Gastroesophageal sphincter (tissue), 3 donors: ENCODE measurements at regions not wholly inside any gene's neighbourhood (a gene's known extent, or its start where the extent isn't known, plus 50 kb on each side); places are given as distances from the start of the nearest gene placed in this dataset.

ENCODE experiments used
- POLR2AphosphoS5 ChIP-seq: sonication (generic); formaldehyde crosslinking; IDR thresholded peaks from one replicate; pipeline ENCODE4 v1.6.1; 2017; ENCODE audit warnings: antibody characterized with exemption
- TF ChIP-seq, protein P1 (sequence below), 4 experiments: fragments of 200-600 bp in 2 of 4; fragments of 450-650 bp in 2 of 4; sonication (generic) in 1 of 4; IDR thresholded peaks; one replicate each; pipeline ENCODE4 v1.5.1; 2017 to 2019; ENCODE audit warnings: antibody characterized with exemption in 4 of 4, mild to moderate bottlenecking in 2 of 4, moderate library complexity in 2 of 4

DNA sequence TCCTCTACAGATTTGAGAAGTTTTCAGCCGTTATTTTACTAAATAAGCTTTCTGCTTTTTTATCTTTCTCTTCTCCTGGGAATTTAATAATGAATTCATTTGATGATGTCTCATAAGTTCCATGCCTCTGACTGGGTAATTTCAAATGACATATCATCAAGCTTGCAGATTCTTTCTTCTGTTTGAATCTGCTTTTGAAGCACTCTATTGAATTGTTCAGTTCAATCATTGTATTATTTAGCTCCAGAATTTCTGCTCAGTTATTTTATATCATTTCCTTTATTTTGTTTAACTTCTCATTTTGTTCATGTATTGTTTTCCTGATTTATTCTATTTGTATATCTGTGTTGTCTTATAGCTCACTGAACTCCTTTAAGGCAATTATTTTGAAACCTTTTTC is 196.9 kb upstream of the CNTNAP2 start:
- TF ChIP-seq POLR2AphosphoS5: no peak
- TF ChIP-seq, protein P1, sequence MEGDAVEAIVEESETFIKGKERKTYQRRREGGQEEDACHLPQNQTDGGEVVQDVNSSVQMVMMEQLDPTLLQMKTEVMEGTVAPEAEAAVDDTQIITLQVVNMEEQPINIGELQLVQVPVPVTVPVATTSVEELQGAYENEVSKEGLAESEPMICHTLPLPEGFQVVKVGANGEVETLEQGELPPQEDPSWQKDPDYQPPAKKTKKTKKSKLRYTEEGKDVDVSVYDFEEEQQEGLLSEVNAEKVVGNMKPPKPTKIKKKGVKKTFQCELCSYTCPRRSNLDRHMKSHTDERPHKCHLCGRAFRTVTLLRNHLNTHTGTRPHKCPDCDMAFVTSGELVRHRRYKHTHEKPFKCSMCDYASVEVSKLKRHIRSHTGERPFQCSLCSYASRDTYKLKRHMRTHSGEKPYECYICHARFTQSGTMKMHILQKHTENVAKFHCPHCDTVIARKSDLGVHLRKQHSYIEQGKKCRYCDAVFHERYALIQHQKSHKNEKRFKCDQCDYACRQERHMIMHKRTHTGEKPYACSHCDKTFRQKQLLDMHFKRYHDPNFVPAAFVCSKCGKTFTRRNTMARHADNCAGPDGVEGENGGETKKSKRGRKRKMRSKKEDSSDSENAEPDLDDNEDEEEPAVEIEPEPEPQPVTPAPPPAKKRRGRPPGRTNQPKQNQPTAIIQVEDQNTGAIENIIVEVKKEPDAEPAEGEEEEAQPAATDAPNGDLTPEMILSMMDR (IDR thresholded peaks at IDR 0.05): no peak
